Peyer's patch (tissue), 4 donors: ENCODE measurements at regions not wholly inside any gene's neighbourhood (a gene's known extent, or its start where the extent isn't known, plus 50 kb on each side); places are given as distances from the start of the nearest gene placed in this dataset.

Experiments used
- DNase-seq, 3 donors: peaks; one replicate each; pipeline ENCODE4 v3.0.0-alpha.2; 2017 to 2019
- H3K27ac ChIP-seq, 4 donors: fragments of 200-600 bp; sonication (generic); one replicate each; pipeline ENCODE4 v1.5.1; 2016 to 2019
- H3K27me3 ChIP-seq, 2 donors: fragments of 200-600 bp; sonication (generic); one replicate each; pipeline ENCODE4 v1.5.1; 2019
- H3K36me3 ChIP-seq, 3 donors: fragments of 200-600 bp; sonication (generic); one replicate each; pipeline ENCODE4 v1.5.1; 2016 to 2019
- H3K4me1 ChIP-seq, 4 donors: fragments of 200-600 bp; sonication (generic); one replicate each; pipeline ENCODE4 v1.5.1; 2016 to 2019
- H3K4me3 ChIP-seq, 4 donors: fragments of 200-600 bp; sonication (generic); 1 replicate in 3 of 4; 2 replicates in 1 of 4; pipeline ENCODE4 v1.5.1; 2016 to 2019; ENCODE audit warnings: mild to moderate bottlenecking in 1 of 4
- H3K9me3 ChIP-seq, 4 donors: fragments of 200-600 bp; sonication (generic); one replicate each; pipeline ENCODE4 v1.5.1; 2016 to 2019; ENCODE audit warnings: mild to moderate bottlenecking in 1 of 4
- CTCF ChIP-seq, 6 experiments: fragments of 450-650 bp in 4 of 6; fragments of 200-600 bp in 2 of 6; sonication (generic) in 1 of 6; IDR thresholded peaks; one replicate each; pipeline ENCODE4 v1.5.1; 2017 to 2019; ENCODE audit warnings: antibody characterized with exemption in 6 of 6, mild to moderate bottlenecking in 3 of 6, moderate library complexity in 1 of 6
- POLR2A ChIP-seq, 2 donors: fragments of 450-650 bp; IDR thresholded peaks; one replicate each; pipeline ENCODE4 v1.5.1; 2017; ENCODE audit warnings: antibody characterized with exemption in 2 of 2, mild to moderate bottlenecking in 2 of 2, moderate library complexity in 2 of 2

DNA sequence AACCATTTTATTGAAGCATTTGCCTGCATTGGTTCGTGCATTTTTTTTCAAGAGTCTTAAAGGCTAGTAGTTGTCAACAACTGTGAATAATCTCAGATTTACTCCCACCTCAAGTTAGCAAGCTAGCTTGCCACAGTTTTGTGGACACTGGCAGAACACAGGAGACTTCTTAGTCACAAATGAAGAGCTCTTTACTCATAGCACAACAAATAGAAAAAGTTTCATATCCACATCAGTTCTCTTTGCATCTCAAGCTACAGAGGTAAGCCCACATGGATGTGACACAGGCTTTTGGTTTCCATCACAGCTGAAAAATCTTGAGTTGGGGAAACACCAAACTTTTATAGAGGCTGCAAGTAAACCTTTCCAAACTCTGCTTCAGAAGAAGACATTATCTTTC, 2315.7 kb upstream of the TENM3 start:
- TF ChIP-seq POLR2A (IDR thresholded peaks at IDR 0.05) (no peak), CTCF (IDR thresholded peaks at IDR 0.05) (no peak)

GRCh38 chr4:179941911-179942310, 2301.3 kb upstream of the TENM3 start:
- TF ChIP-seq CTCF (IDR thresholded peaks at IDR 0.05) (no peak), POLR2A (IDR thresholded peaks at IDR 0.05) (no peak)
- no peak overlapping the region for H3K4me3 ChIP-seq

More for the DNA sequence above, 2315.7 kb upstream of the TENM3 start:
- H3K27me3 ChIP-seq = no peaks in the 10 kb centered on the region
- H3K9me3 ChIP-seq = no peaks in the 10 kb centered on the region
- H3K4me1 ChIP-seq = no peaks in the 10 kb centered on the region
- H3K4me3 ChIP-seq = no peak overlapping the region
- H3K27ac ChIP-seq = no peak overlapping the region
- no peak for DNase-seq
- H3K36me3 ChIP-seq = no peaks in the 10 kb centered on the region

GRCh38 chr4:179976777-179977176, 2266.4 kb upstream of the TENM3 start:
- Histone ChIP-seq H3K9me3 (no peaks in the 10 kb centered on the region), H3K27me3 (no peaks in the 10 kb centered on the region), H3K4me1 (no peaks in the 10 kb centered on the region), H3K4me3 (no peak overlapping the region), H3K36me3 (no peaks in the 10 kb centered on the region), H3K27ac (no peak overlapping the region)
- no peak for DNase-seq
- TF ChIP-seq POLR2A (IDR thresholded peaks at IDR 0.05) (no peak), CTCF (IDR thresholded peaks at IDR 0.05) (no peak)

More at GRCh38 chr4:179941911-179942310, 2301.3 kb upstream of the TENM3 start:
- Histone ChIP-seq H3K27me3 (no peaks in the 10 kb centered on the region), H3K27ac (no peak overlapping the region), H3K4me1 (no peaks in the 10 kb centered on the region), H3K36me3 (no peaks in the 10 kb centered on the region), H3K9me3 (no peaks in the 10 kb centered on the region)
- no peak for DNase-seq

DNA sequence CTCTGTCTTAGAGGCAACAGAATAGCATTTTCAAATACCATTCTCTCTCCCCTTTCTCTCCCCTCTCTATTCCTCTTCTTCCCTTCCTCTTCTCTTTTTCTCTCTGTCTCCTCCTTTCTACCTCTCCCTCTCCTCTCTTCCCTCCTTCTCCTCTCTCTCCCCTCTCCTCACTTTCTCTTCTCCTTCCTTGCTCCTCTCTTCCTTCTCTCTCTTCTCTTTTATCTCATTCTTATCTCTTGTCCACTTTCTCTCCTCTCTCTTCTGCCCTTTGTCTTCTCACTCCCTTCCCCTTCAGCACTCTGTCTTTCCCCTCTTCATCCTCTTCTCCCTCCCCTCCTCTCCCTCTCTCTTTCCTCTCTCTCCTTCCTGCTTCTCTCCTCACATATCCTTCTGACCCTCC, 2265.8 kb upstream of the TENM3 start:
- no peak for DNase-seq
- Histone ChIP-seq H3K9me3 (no peaks in the 10 kb centered on the region), H3K27ac (no peak overlapping the region), H3K4me1 (no peaks in the 10 kb centered on the region), H3K27me3 (no peaks in the 10 kb centered on the region), H3K36me3 (no peaks in the 10 kb centered on the region), H3K4me3 (no peak overlapping the region)
- no peak for TF ChIP-seq POLR2A (IDR thresholded peaks at IDR 0.05)
- TF ChIP-seq CTCF (IDR thresholded peaks at IDR 0.05) = no peak

- no peak overlapping the region for H3K4me3 ChIP-seq
- no peak for DNase-seq
- no peak for TF ChIP-seq POLR2A (IDR thresholded peaks at IDR 0.05)
- no peak for TF ChIP-seq CTCF (IDR thresholded peaks at IDR 0.05)
- H3K27me3 ChIP-seq = no peaks in the 10 kb centered on the region
- H3K4me1 ChIP-seq = no peaks in the 10 kb centered on the region
- H3K27ac ChIP-seq = no peak overlapping the region
- no peaks in the 10 kb centered on the region for H3K9me3 ChIP-seq
- H3K36me3 ChIP-seq = no peaks in the 10 kb centered on the region
These were observed 2262.0 kb upstream of the TENM3 start for GRCh38 chr4:179981161-179981560.

- Histone ChIP-seq H3K36me3 (no peaks in the 10 kb centered on the region), H3K27ac (no peak overlapping the region), H3K4me1 (no peaks in the 10 kb centered on the region), H3K4me3 (no peak overlapping the region), H3K9me3 (no peaks in the 10 kb centered on the region), H3K27me3 (no peaks in the 10 kb centered on the region)
- DNase-seq = no peak
- TF ChIP-seq CTCF (IDR thresholded peaks at IDR 0.05) = no peak
- TF ChIP-seq POLR2A (IDR thresholded peaks at IDR 0.05) = no peak
These were observed 2253.2 kb upstream of the TENM3 start for GRCh38 chr4:179989975-179990374.
